ENCODE measurements at regions not wholly inside any gene's neighbourhood (a gene's known extent, or its start where the extent isn't known, plus 50 kb on each side); places are given as distances from the start of the nearest gene placed in this dataset.

DNA sequence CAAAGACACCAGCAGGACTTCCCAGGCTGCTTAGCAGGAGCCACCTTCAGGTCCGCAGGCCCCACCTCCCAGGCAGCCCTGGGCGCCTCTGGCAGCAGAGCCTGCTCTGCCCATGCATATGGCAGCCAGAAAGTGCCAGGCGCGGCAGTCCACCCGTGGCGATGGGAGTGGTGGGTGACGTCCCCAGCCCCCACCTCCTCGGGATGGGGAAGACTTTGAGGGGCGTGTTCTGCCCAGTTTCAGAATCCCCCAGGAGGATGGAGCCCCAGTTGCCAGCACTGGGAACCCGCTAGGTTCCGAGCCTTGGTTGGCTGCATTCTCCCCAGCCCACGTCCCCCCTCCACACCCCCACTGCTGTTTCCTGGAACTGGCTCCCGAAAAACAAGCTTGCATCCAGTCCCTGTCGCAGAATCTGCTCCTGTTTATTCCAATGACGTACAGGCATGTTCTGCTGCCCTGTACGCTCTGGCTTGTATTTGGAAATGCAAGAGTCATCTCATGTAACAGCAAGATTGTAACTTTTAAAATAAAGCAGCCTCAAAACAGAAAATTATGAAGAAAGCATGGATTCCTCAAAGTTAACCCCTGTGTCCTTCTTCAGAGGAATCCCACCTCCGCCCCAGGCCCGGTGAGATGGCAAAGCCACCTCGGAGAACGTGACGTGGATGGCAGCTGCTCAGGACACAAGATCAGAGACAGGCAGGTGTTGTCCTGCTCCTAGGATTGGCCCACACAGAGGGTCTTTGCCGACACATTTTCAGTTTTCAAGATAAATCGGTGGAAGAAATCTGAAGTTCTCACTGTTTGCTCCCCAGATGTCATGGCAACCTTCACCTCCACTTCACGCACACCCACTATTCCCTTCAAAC is 87.8 kb upstream of the PPP2R2D start:
- Histone ChIP-seq H3K79me2 (ENCODE audit: insufficient read depth, low read length) (no peaks in the 10 kb centered on the region), H3K9me3 (ENCODE audit: low read length) (no peaks in the 10 kb centered on the region), H3K27ac (ENCODE audit: extremely low read length, insufficient read depth, low read length) (no peak overlapping the region), H3K4me1 (ENCODE audit: insufficient read depth, low read length) (peaks cover 25% of the 10 kb centered on the region), H3K4me2 (ENCODE audit: low read depth, low read length) (no peak overlapping the region), H4K20me1 (ENCODE audit: insufficient read depth, low read length) (no peaks in the 10 kb centered on the region), H3K27me3 (ENCODE audit: control insufficient read depth in 1 of 2, insufficient read depth in 2 of 2, low read length in 2 of 2) (peaks cover 1 to 36% of the 10 kb centered on the region in 2 experiments; a peak in 3 of 5 replicates), H2AFZ (ENCODE audit: low read length) (no peak overlapping the region), H3K36me3 (replicated peaks in 1 of 2; ENCODE audit: control insufficient read depth in 1 of 2, insufficient read depth in 2 of 2, low read length in 2 of 2) (no peaks in the 10 kb centered on the region), H3K4me3 (replicated peaks in 1 of 3; ENCODE audit: insufficient read depth in 1 of 3, low read depth in 2 of 3, low read length in 3 of 3) (no peak overlapping the region), H3K9ac (ENCODE audit: insufficient read depth, low read depth, low read length) (no peak overlapping the region)
- no peak for ATAC-seq
- 65% methylated on average over 16 of the region's 24 CpGs for WGBS (ENCODE audit: low lambda C conversion rate)
- TF ChIP-seq POGZ (CRISPR knock-in tag; IDR thresholded peaks at IDR 0.05) (no peak), SIN3A (IDR thresholded peaks at IDR 0.05; ENCODE audit: borderline replicate concordance, low read depth, low read length) (no peak), ZNF614 (CRISPR knock-in tag; IDR thresholded peaks at IDR 0.05; ENCODE audit: borderline replicate concordance) (no peak), CCDC6 (CRISPR knock-in tag; IDR thresholded peaks at IDR 0.05) (no peak), ZNF350 (CRISPR knock-in tag; IDR thresholded peaks at IDR 0.05; ENCODE audit: borderline replicate concordance, low read depth) (no peak), GTF2F1 (IDR thresholded peaks at IDR 0.05; ENCODE audit: low read length) (no peak), MEF2D (CRISPR knock-in tag; IDR thresholded peaks at IDR 0.05) (no peak), MAFF (IDR thresholded peaks at IDR 0.05; ENCODE audit: low read depth, low read length) (no peak), JUN (CRISPR knock-in tag; IDR thresholded peaks at IDR 0.05) (no peak), SRSF4 (IDR thresholded peaks at IDR 0.05; ENCODE audit: low read depth, low read length, poor library complexity, severe bottlenecking) (no peak), RBM39 (IDR thresholded peaks at IDR 0.05; ENCODE audit: low read depth, low read length, poor library complexity, severe bottlenecking) (no peak), HOXA9 (CRISPR knock-in tag; IDR thresholded peaks at IDR 0.05; ENCODE audit: borderline replicate concordance) (no peak)
- TF ChIP-seq, protein P1, sequence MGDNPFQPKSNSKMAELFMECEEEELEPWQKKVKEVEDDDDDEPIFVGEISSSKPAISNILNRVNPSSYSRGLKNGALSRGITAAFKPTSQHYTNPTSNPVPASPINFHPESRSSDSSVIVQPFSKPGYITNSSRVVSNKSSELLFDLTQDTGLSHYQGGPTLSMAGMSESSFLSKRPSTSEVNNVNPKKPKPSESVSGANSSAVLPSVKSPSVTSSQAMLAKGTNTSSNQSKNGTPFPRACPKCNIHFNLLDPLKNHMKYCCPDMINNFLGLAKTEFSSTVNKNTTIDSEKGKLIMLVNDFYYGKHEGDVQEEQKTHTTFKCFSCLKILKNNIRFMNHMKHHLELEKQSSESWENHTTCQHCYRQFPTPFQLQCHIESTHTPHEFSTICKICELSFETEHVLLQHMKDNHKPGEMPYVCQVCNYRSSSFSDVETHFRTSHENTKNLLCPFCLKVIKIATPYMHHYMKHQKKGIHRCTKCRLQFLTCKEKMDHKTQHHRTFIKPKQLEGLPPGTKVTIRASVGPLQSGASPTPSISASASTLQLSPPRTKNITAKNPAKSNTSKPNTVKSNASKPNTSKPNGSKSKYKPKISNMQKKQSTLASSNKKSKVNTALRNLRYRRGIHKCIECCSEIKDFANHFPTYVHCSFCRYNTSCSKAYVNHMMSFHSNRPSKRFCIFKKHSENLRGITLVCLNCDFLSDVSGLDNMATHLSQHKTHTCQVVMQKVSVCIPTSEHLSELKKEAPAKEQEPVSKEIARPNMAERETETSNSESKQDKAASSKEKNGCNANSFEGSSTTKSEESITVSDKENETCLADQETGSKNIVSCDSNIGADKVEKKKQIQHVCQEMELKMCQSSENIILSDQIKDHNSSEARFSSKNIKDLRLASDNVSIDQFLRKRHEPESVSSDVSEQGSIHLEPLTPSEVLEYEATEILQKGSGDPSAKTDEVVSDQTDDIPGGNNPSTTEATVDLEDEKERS (CRISPR knock-in tag; IDR thresholded peaks at IDR 0.05) = no peak
- TF ChIP-seq, protein P2, sequence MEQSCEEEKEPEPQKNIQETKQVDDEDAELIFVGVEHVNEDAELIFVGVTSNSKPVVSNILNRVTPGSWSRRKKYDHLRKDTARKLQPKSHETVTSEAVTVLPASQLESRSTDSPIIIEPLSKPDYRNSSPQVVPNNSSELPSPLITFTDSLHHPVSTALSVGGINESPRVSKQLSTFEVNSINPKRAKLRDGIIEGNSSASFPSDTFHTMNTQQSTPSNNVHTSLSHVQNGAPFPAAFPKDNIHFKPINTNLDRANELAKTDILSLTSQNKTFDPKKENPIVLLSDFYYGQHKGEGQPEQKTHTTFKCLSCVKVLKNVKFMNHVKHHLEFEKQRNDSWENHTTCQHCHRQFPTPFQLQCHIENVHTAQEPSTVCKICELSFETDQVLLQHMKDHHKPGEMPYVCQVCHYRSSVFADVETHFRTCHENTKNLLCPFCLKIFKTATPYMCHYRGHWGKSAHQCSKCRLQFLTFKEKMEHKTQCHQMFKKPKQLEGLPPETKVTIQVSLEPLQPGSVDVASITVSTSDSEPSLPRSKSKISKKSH (CRISPR knock-in tag; IDR thresholded peaks at IDR 0.05; ENCODE audit: borderline replicate concordance) = no peak
- ChIA-PET CTCF (ENCODE audit: low intra/inter-chr PET ratio, low total read pairs) (no interaction called here), POLR2A (no interaction called here)
- BruUV-seq (replicated peaks) = no TSS peak
- intact Hi-C loops (cut with micrococcal nuclease; ENCODE audit: unreplicated experiment) = no loop called here
- FAIRE-seq = no peak
- no peak for DNase-seq (ENCODE audit: low spot score)
- in situ Hi-C loops (cut with HindIII; ENCODE audit: extremely low pct_ligation_motif_present, low pct_unique_long_range_greater_than_20kb) = no loop called here
